Activated effector memory CD4-positive, alpha-beta T cell treated with anti-CD3 and anti-CD28 coated beads, Interleukin-2, amount 50 U/mL, for 16 hours (primary cell): ENCODE measurements at regions not wholly inside any gene's neighbourhood (a gene's known extent, or its start where the extent isn't known, plus 50 kb on each side); places are given as distances from the start of the nearest gene placed in this dataset.
"Not testable (repeated sequence)": the region's sequence is repeated elsewhere in the genome, so short reads cannot be mapped to it uniquely, and the experiment has no call there.

Experiments
- DNase-seq: peaks from one replicate; pipeline ENCODE4 v3.0.0-alpha.2; 2020

DNA sequence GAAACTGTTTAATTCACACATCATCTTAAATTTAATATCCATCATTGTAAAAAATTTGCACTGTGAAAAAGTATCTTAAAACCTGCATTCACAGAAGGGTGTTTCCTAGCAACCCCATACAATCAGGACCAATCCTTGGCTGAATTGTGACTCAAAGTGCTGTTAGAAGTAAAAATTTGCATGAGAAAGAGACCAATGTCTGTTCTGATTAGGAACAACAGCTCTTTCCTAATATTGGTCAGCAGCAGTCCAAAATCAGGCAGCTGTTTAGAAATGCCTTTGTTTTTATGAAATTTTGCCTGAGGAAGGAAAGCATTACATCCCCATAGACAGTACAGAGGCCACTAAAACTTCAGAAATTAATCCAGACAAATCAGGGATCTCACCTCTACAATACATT, 987.0 kb downstream of the HACE1 start:
- no peak for DNase-seq

GRCh38 chr6:103872233-103872632, 987.5 kb downstream of the HACE1 start:
- DNase-seq = no peak

GRCh38 chr6:103870970-103871369, 988.7 kb downstream of the HACE1 start:
- DNase-seq = no peak

- no peak for DNase-seq
Observed at GRCh38 chr6:103862297-103862696, 997.4 kb downstream of the HACE1 start.

- DNase-seq = no peak
Observed at GRCh38 chr6:103858003-103858402, 1001.7 kb downstream of the HACE1 start.

- no peak for DNase-seq
Observed at GRCh38 chr6:103855750-103856149, 1004.0 kb downstream of the HACE1 start.

GRCh38 chr6:103854059-103854458, 1005.7 kb downstream of the HACE1 start:
- no peak for DNase-seq

GRCh38 chr6:103838457-103838856, 1021.3 kb downstream of the HACE1 start:
- no peak for DNase-seq

DNA sequence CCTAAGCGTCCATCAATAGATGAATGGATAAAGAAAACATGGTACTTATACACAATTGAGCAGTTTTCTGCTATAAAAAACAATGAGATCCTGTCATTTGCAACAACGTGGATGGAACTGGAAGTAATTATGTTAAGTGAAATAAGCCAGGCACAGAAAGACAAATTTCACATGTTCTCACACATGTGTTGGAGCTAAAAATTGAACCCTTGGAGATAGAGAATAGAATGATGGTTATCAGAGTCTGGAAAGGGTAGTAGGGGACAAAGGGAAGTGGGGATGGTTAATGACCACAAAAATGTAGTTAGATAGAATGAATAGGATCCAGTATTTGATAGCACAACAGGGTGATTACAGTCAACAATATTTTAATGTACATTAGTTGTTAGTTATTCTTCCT, 1033.5 kb downstream of the HACE1 start:
- no peak for DNase-seq

DNA sequence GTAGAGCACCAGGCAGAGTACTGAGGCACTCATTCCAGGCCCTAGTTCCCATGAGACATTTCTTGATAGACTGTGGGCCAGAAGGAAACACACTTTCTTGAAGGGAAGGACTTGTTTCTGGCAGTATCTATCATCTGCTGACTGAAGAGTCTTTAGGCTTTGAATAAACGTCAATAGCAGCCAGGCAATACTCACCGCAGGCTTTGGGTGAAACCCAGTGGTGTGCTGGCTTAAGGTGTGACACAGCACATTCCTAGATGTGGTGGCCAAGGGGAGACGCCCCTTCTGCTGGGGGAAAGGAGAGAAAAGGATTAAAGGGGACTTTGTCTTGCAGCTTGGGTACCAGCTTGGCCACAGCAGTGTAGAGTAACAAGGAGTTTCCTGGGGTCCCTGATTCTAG, 1039.6 kb downstream of the HACE1 start:
- no peak for DNase-seq

DNA sequence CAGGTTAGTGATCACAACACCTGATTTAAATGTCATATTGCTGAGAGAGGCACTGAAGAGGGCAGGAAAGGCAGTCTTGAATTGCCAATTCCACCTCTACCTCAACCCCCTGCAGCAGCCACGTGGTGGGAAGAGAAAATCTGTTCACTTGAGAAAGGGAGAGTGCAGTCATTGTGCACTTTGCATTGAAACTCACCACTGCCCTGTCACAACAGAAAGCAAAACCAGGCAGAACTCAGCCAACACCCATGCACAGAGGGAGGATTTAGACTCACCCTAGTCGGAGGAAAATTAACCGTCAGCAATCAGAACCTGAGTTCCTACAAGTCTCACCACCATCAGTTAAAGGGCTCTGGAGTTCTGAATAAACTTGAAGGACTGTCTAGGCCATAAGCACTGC, 1040.2 kb downstream of the HACE1 start:
- no peak for DNase-seq

DNA sequence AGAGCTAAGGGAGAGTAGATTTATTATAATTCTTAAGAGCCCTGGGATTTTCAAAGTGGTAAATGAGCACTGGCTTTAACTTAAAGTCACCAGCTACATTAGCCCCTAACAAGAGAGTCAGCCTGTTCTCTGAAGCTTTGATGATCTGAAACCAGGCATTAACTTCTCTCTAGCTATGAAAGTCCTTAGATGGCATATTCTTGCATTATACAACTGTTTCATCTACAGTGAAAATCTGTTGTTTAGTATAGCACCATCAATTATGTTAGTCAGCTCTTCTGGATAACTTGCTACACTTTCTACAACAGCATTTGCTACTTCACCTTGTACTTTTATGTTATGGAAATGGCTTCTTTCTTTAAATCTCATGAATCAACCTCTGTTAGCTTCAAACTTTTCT, 1046.7 kb downstream of the HACE1 start:
- no peak for DNase-seq

DNA sequence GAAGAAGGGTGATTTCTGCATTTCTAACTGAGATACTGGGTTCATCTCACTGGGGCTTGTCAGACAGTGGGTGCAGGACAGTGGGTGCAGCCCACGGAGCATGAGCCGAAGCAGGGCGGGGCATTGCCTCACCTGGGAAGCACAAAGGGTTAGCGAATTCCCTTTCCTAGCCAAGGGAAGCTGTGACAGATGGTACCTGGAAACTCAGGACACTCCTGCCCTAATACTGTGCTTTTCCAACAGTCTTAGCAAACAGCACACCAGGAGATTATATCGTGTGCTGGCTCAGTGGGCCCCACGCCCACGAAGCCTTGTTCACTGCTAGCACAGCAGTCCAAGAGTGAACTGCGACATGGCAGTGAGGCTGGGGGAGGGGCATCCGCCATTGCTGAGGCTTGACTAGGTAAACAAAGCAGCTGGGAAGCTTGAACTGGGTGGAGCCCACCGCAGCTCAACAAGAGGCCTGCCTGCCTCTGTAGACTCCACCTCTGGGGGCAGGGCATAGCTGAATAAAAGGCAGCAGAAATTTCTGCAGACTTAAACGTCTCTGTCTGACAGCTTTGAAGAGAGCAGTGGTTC, 1057.7 kb downstream of the HACE1 start:
- DNase-seq = not testable (repeated sequence)

GRCh38 chr6:103799971-103800670, 1059.6 kb downstream of the HACE1 start:
- no peak for DNase-seq

GRCh38 chr6:103798166-103798565, 1061.6 kb downstream of the HACE1 start:
- no peak for DNase-seq

- no peak for DNase-seq
Observed at GRCh38 chr6:103797738-103798137, 1062.0 kb downstream of the HACE1 start.

GRCh38 chr6:103791458-103791857, 1068.3 kb downstream of the HACE1 start:
- no peak for DNase-seq

- DNase-seq = no peak
Observed at GRCh38 chr6:103784117-103784516, 1075.6 kb downstream of the HACE1 start.

DNA sequence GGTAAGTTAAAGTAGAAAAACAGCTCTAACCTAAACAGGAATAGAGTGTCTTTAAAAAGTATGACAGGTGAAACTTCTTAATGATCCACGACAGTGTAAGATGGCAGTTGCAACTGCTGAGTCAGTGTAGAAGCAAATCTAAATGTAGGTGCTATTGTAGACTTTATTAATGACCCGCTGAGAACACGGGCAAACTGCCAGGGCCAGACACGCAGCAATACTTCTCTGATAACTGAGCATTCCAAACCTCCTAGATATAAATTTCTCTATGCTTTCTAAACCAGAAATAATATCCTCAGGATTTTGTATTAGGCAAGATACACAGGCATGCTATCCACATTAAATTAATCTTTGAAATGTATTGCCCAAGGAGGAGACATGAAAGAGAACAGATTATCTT, 1076.4 kb downstream of the HACE1 start:
- DNase-seq = no peak

- DNase-seq = no peak
Observed at GRCh38 chr6:103769431-103769830, 1090.3 kb downstream of the HACE1 start.

DNA sequence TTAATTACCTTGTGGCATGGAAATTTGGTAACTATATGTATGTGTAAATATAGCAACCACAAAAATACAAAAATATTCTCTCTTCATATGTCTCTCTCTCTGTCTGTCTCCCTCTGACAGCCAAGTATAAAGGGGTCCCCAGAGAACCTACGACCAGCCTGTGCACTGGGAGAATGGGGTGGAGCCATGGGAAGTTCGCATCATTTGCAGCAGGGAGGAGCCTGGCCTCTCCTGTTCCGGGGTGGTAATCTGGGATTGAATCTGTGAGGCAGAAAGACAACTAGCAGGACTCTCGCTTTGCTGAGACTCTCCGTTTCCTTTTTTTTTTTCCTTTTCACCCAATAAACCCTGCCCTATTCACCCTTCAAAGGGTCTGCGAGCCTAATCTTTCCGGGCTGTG, 1109.1 kb downstream of the HACE1 start:
- DNase-seq = no peak

DNA sequence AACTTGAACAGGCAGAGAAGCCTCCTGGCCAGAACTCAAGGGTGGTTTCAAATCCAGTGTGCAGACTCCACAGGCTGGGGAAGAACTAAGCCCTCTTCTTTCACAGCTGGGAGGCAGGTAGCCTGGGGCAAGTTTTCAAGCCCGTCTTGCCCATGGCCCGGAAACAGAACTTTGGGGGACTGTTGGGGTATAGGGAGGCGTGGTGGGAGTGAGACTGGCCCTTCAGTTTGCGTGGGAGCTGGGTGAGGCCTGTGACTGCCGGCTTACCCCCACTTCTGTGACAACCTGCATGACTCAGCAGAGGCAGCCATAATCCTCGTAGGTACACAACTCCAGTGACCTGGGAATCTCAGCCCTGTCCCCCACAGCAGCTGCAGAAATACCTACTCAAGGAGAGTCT, 1125.7 kb downstream of the HACE1 start:
- no peak for DNase-seq

GRCh38 chr6:103729658-103730057, 1130.1 kb downstream of the HACE1 start:
- DNase-seq = no peak

DNA sequence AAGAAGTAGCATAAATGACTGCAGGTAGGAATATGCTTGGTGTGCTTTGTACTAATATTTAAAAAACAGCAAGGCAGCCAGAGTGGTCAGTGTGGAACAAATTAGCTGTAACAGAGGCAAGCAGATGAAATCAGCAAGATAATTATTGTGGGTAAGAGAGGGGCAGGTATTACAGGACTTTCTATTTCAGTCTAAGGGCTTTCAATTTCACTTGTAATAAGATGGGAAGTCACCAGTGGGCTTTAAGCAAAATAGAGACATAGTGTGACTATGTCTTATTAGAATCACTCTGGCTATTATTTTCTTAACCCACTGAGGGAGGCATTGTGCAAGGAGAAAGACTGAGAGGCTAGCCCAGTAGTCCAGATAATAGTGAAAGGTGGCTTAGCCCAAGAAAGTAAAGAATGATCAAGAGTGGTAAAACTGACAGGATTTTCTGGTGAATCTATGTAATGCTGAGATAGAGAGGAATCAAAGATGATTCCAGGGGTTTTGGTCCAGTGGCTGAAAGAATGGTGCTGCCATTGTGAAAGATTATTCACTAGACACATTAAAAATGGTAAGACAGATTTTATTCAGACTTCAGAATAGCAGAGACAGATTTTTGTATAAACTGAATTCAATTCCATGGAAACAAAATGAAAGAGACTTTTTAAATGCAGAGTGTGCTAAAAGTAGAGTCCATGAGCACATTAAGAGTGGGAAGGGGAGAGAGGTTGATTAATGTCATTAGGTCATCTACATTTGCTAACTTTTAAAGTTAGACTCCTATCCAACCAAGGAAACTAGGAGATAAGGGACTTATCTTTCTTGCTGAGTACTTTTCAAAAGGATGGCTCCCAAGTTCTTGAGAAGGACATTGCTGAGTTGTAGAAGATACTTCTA, 1136.0 kb downstream of the HACE1 start:
- DNase-seq = no peak
